WTC11 (cell line): ENCODE measurements at regions not wholly inside any gene's neighbourhood (a gene's known extent, or its start where the extent isn't known, plus 50 kb on each side); places are given as distances from the start of the nearest gene placed in this dataset.

ENCODE experiments used
- ATAC-seq: fragments of 200-7000 bp; cut with Tn5 transposase; 2 replicates; pipeline ENCODE4 v1.10.0; 2021; ENCODE audit warnings: mild to moderate bottlenecking, moderate library complexity
- CTCF ChIA-PET: fragments of 300-600 bp; sonication (Branson Sonifier 250); formaldehyde crosslinking; loops from one replicate; lab custom pipeline; 2021; ENCODE audit warnings: antibody characterized with exemption; lab: Charles Lee
- POLR2A ChIA-PET: fragments of 350-600 bp; sonication (Branson Sonifier 250); formaldehyde crosslinking; loops from one replicate; lab custom pipeline; 2021; ENCODE audit warnings: antibody characterized with exemption; lab: Charles Lee
- DNase-seq: peaks from one replicate; pipeline ENCODE4 v3.0.0; 2021; ENCODE audit warnings: low spot score
- H3K27ac Mint-ChIP-seq: 2 replicates; pipeline ENCODE4 v1.8.0; 2021; ENCODE audit warnings: mixed read lengths
- H3K27me3 Mint-ChIP-seq: 2 replicates; pipeline ENCODE4 v1.8.0; 2021; ENCODE audit warnings: low read depth, mild to moderate bottlenecking, moderate library complexity, mixed read lengths
- H3K36me3 Mint-ChIP-seq: 2 replicates; pipeline ENCODE4 v1.8.0; 2021; ENCODE audit warnings: mixed read lengths
- H3K4me1 Mint-ChIP-seq: 2 replicates; pipeline ENCODE4 v1.8.0; 2022; ENCODE audit warnings: mixed read lengths
- H3K4me3 Mint-ChIP-seq: 2 replicates; pipeline ENCODE4 v1.8.0; 2021; ENCODE audit warnings: mild to moderate bottlenecking, moderate library complexity, mixed read lengths
- H3K9me3 Mint-ChIP-seq: 2 replicates; pipeline ENCODE4 v1.8.0; 2021; ENCODE audit warnings: mixed read lengths
- ESRRA ChIP-seq: sonication (generic); formaldehyde crosslinking; IDR thresholded peaks from 2 replicates; pipeline ENCODE4 v1.8.1; 2022; ENCODE audit warnings: mild to moderate bottlenecking, missing genetic modification reagents, borderline replicate concordance
- FOXP1 ChIP-seq: sonication (generic); formaldehyde crosslinking; IDR thresholded peaks from 2 replicates; pipeline ENCODE4 v1.8.0; 2022; ENCODE audit warnings: missing genetic modification reagents, mild to moderate bottlenecking, moderate library complexity, borderline replicate concordance
- GTF2I ChIP-seq: fragments of 250-450 bp; sonication (Bioruptor Pico); conservative IDR thresholded peaks from 2 replicates; pipeline ENCODE4 v1.4.0; 2021; ENCODE audit warnings: mild to moderate bottlenecking
- KAT7 ChIP-seq: sonication (generic); formaldehyde crosslinking; IDR thresholded peaks from 2 replicates; pipeline ENCODE4 v1.8.1; 2023; ENCODE audit warnings: missing genetic modification reagents, mild to moderate bottlenecking, borderline replicate concordance
- PRRX2 ChIP-seq: fragments of 250-450 bp; sonication (Bioruptor Pico); IDR thresholded peaks from 2 replicates; pipeline ENCODE4 v1.8.0; 2021; ENCODE audit warnings: mild to moderate bottlenecking
- SP1 ChIP-seq: sonication (generic); formaldehyde crosslinking; conservative IDR thresholded peaks from 2 replicates; pipeline ENCODE4 v1.8.1; 2022; ENCODE audit warnings: missing genetic modification reagents
- TCF7 ChIP-seq: sonication (generic); formaldehyde crosslinking; IDR thresholded peaks from 2 replicates; pipeline ENCODE4 v1.8.0; 2022; ENCODE audit warnings: mild to moderate bottlenecking, low read depth, missing genetic modification reagents, moderate library complexity
- TP53 ChIP-seq: sonication (generic); formaldehyde crosslinking; IDR thresholded peaks from 2 replicates; pipeline ENCODE4 v1.8.1; 2023; ENCODE audit warnings: mild to moderate bottlenecking, missing genetic modification reagents
- ZNF232 ChIP-seq: sonication (generic); formaldehyde crosslinking; IDR thresholded peaks from 2 replicates; pipeline ENCODE4 v1.8.0; 2022; ENCODE audit warnings: mild to moderate bottlenecking, missing genetic modification reagents
- ZNF423 ChIP-seq: fragments of 250-450 bp; sonication (Bioruptor Pico); IDR thresholded peaks from 2 replicates; pipeline ENCODE4 v2.1.2; 2022; ENCODE audit warnings: mild to moderate bottlenecking, moderate library complexity
- TF ChIP-seq, protein P1 (sequence below): sonication (generic); formaldehyde crosslinking; IDR thresholded peaks from 2 replicates; pipeline ENCODE4 v1.8.0; 2023; ENCODE audit warnings: missing genetic modification reagents
- TF ChIP-seq, protein P2 (sequence below): sonication (generic); formaldehyde crosslinking; IDR thresholded peaks from 2 replicates; pipeline ENCODE4 v1.8.1; 2022; ENCODE audit warnings: mild to moderate bottlenecking, missing genetic modification reagents, moderate library complexity, borderline replicate concordance
- TF ChIP-seq, protein P3 (sequence below): sonication (generic); formaldehyde crosslinking; IDR thresholded peaks from 2 replicates; pipeline ENCODE4 v1.8.1; 2023; ENCODE audit warnings: mild to moderate bottlenecking, moderate library complexity, missing genetic modification reagents
- TF ChIP-seq, protein P4 (sequence below): sonication (generic); formaldehyde crosslinking; IDR thresholded peaks from 2 replicates; pipeline ENCODE4 v1.8.0; 2022; ENCODE audit warnings: mild to moderate bottlenecking, missing genetic modification reagents
- TF ChIP-seq, protein P5 (sequence below): fragments of 250-450 bp; sonication (Bioruptor Pico); conservative IDR thresholded peaks from 2 replicates; pipeline ENCODE4 v1.9.0; 2021; ENCODE audit warnings: mild to moderate bottlenecking
- TF ChIP-seq, protein P6 (sequence below): sonication (generic); formaldehyde crosslinking; conservative IDR thresholded peaks from 2 replicates; pipeline ENCODE4 v1.8.1; 2023; ENCODE audit warnings: mild to moderate bottlenecking, low read depth, missing genetic modification reagents, moderate library complexity
- TF ChIP-seq, protein P7 (sequence below): sonication (generic); formaldehyde crosslinking; IDR thresholded peaks from 2 replicates; pipeline ENCODE4 v1.8.1; 2023; ENCODE audit warnings: mild to moderate bottlenecking, missing genetic modification reagents

DNA sequence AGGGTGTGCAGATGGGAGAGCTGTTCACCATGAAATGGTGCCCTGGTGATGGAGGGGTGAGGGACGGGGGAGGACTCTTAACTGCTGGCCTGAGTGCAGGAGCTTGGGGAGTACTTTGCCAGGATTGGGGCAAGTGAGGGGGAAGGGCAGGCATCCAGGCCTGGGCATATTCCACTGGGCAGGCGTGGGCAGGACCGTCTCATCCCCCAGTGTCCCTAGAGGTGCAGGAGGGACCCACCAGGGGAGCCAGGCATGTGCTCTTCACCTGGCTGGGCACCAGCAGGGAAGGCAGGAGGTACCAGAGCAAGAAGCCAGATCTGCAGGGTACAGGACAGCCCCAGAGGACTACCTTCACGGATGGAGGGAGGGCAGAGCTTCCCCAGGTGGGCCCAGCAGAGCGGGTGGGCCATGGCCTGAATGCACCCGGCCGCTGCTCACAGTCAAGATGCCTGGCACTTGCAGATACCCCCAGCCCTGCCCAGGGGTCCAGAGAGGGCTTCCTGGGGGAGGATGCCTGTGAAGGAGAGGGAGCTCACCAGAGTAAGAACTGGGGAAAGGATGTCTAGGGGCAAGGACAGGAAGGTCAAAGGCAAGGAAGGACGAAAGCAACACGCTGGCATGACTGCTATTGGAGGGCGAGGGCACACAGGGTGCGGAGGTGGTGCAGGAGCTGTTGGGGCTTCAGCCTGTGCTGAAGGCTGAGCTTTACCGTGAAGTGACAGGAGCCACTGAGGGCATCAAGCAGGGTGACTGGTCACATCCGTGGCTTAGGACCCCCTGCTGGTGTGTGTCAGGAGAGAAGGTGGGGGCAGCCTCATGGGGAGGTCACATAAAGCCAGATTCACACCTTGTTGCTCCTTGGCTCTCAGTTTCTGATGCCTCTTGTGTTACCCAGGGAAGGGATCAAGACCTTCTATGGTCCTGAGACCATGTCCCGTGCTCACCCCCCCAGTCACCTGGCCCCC lies 68.2 kb upstream of the NKX1-1 start:
- peaks cover 14% of the 10 kb centered on the region for H3K27me3 Mint-ChIP-seq
- POLR2A ChIA-PET, result no interaction called here

DNA sequence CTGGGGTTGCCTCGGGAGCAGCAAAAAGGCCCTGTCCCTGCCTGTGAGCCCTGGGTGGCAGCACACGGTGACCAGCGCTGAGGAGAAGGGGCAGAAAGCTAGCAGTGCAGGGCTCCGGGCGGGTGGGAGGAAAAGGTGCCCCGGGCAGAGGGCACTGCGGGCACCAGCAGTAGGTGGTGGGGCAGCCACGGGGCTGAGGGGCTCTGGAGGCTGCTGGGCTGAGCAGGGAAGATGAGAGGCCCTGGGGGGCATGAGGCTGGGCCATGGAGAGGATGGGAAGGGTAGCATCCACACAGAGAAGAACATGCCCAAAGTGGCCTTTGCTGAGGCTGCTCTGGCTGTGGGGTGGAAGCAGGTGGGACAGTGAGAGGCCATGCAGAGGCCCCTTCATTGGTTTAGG lies 67.5 kb upstream of the NKX1-1 start:
- H3K36me3 Mint-ChIP-seq, result no peaks in the 10 kb centered on the region
- ATAC-seq (no peak), DNase-seq (no peak)
- no peaks in the 10 kb centered on the region for H3K4me1 Mint-ChIP-seq
- peaks cover 13% of the 10 kb centered on the region for H3K9me3 Mint-ChIP-seq
- ChIA-PET CTCF (interaction anchor here (0.6 kb wide), 1 partner anchor 40 kb away, joined by 3 read pairs; no protein-coding TSS in a partner anchor), POLR2A (no interaction called here)
- H3K4me3 Mint-ChIP-seq, result no peak overlapping the region
- no peak for TF ChIP-seq ZNF232
- TF ChIP-seq, protein P1, sequence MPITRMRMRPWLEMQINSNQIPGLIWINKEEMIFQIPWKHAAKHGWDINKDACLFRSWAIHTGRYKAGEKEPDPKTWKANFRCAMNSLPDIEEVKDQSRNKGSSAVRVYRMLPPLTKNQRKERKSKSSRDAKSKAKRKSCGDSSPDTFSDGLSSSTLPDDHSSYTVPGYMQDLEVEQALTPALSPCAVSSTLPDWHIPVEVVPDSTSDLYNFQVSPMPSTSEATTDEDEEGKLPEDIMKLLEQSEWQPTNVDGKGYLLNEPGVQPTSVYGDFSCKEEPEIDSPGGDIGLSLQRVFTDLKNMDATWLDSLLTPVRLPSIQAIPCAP, result no peak
- TF ChIP-seq GTF2I (CRISPR knock-in tag), result no peak
- TF ChIP-seq, protein P2, sequence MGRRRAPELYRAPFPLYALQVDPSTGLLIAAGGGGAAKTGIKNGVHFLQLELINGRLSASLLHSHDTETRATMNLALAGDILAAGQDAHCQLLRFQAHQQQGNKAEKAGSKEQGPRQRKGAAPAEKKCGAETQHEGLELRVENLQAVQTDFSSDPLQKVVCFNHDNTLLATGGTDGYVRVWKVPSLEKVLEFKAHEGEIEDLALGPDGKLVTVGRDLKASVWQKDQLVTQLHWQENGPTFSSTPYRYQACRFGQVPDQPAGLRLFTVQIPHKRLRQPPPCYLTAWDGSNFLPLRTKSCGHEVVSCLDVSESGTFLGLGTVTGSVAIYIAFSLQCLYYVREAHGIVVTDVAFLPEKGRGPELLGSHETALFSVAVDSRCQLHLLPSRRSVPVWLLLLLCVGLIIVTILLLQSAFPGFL, result no peak
- TF ChIP-seq, protein P3, sequence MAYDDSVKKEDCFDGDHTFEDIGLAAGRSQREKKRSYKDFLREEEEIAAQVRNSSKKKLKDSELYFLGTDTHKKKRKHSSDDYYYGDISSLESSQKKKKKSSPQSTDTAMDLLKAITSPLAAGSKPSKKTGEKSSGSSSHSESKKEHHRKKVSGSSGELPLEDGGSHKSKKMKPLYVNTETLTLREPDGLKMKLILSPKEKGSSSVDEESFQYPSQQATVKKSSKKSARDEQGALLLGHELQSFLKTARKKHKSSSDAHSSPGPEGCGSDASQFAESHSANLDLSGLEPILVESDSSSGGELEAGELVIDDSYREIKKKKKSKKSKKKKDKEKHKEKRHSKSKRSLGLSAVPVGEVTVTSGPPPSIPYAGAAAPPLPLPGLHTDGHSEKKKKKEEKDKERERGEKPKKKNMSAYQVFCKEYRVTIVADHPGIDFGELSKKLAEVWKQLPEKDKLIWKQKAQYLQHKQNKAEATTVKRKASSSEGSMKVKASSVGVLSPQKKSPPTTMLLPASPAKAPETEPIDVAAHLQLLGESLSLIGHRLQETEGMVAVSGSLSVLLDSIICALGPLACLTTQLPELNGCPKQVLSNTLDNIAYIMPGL, result no peak
- TF ChIP-seq PRRX2 (CRISPR knock-in tag), result no peak
- no peak for TF ChIP-seq ESRRA (CRISPR knock-in tag)
- TF ChIP-seq SP1 (CRISPR knock-in tag), result no peak
- TF ChIP-seq KAT7 (CRISPR knock-in tag), result no peak
- TF ChIP-seq, protein P4, sequence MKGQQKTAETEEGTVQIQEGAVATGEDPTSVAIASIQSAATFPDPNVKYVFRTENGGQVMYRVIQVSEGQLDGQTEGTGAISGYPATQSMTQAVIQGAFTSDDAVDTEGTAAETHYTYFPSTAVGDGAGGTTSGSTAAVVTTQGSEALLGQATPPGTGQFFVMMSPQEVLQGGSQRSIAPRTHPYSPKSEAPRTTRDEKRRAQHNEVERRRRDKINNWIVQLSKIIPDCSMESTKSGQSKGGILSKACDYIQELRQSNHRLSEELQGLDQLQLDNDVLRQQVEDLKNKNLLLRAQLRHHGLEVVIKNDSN (CRISPR knock-in tag), result no peak
- TF ChIP-seq, protein P5, sequence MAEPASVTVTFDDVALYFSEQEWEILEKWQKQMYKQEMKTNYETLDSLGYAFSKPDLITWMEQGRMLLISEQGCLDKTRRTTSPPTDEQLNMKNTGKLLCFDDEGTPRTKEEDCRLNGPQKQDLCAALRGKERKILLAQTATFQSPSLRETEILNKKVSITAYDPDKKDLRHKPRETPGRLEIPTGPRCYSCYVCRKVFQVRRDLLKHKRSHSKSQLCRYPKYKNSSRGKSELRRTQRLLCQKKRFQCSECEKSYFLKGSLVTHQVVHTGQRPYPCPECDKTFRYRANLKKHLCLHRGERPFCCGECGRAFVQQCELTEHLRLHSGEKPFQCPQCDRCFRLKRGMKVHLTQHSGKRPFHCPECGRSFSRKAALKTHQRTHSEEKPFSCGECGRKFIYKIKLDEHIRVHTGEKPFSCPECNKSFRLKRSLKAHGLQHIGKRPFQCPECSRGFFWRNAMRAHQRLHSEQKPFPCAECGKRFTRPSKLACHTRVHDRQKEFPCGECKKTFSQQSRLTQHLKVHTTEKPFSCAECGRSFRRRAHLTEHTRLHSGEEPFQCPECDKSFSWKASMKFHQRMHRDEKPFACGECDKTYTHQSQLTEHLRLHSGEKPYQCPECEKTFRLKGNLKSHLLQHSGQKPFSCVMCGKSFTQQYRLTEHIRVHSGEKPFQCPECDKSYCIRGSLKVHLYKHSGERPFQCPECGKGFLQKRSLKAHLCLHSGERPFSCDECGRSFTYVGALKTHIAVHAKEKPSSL, result no peak
- TF ChIP-seq TCF7 (CRISPR knock-in tag), result no peak
- TF ChIP-seq TP53 (CRISPR knock-in tag), result no peak
- no peak for TF ChIP-seq FOXP1
- TF ChIP-seq, protein P6, sequence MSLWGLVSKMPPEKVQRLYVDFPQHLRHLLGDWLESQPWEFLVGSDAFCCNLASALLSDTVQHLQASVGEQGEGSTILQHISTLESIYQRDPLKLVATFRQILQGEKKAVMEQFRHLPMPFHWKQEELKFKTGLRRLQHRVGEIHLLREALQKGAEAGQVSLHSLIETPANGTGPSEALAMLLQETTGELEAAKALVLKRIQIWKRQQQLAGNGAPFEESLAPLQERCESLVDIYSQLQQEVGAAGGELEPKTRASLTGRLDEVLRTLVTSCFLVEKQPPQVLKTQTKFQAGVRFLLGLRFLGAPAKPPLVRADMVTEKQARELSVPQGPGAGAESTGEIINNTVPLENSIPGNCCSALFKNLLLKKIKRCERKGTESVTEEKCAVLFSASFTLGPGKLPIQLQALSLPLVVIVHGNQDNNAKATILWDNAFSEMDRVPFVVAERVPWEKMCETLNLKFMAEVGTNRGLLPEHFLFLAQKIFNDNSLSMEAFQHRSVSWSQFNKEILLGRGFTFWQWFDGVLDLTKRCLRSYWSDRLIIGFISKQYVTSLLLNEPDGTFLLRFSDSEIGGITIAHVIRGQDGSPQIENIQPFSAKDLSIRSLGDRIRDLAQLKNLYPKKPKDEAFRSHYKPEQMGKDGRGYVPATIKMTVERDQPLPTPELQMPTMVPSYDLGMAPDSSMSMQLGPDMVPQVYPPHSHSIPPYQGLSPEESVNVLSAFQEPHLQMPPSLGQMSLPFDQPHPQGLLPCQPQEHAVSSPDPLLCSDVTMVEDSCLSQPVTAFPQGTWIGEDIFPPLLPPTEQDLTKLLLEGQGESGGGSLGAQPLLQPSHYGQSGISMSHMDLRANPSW (CRISPR knock-in tag), result no peak
- no peak for TF ChIP-seq ZNF423 (CRISPR knock-in tag)
- peaks cover 14% of the 10 kb centered on the region for H3K27me3 Mint-ChIP-seq
- H3K27ac Mint-ChIP-seq, result no peak overlapping the region

More for the DNA sequence above, 68.2 kb upstream of the NKX1-1 start:
- peak; percentile 5 for DNase-seq
- H3K4me1 Mint-ChIP-seq, result no peaks in the 10 kb centered on the region
- peaks cover 14% of the 10 kb centered on the region for H3K9me3 Mint-ChIP-seq
- TF ChIP-seq TCF7 (CRISPR knock-in tag) (no peak), KAT7 (CRISPR knock-in tag) (no peak)
- TF ChIP-seq, protein P7, sequence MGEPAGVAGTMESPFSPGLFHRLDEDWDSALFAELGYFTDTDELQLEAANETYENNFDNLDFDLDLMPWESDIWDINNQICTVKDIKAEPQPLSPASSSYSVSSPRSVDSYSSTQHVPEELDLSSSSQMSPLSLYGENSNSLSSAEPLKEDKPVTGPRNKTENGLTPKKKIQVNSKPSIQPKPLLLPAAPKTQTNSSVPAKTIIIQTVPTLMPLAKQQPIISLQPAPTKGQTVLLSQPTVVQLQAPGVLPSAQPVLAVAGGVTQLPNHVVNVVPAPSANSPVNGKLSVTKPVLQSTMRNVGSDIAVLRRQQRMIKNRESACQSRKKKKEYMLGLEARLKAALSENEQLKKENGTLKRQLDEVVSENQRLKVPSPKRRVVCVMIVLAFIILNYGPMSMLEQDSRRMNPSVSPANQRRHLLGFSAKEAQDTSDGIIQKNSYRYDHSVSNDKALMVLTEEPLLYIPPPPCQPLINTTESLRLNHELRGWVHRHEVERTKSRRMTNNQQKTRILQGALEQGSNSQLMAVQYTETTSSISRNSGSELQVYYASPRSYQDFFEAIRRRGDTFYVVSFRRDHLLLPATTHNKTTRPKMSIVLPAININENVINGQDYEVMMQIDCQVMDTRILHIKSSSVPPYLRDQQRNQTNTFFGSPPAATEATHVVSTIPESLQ (CRISPR knock-in tag), result no peak
- no peak for ATAC-seq
- H3K27ac Mint-ChIP-seq, result no peak overlapping the region
- H3K36me3 Mint-ChIP-seq, result no peaks in the 10 kb centered on the region
- CTCF ChIA-PET, result no interaction called here
- no peak overlapping the region for H3K4me3 Mint-ChIP-seq
